Large intestine (tissue), 3 donors: ENCODE measurements at regions not wholly inside any gene's neighbourhood (a gene's known extent, or its start where the extent isn't known, plus 50 kb on each side); places are given as distances from the start of the nearest gene placed in this dataset.
A peak's percentile ranks its signal among the peaks of the same experiment; 100 is the strongest.

Experiments
- DNase-seq, 2 donors: peaks; one replicate each; pipeline versions ENCODE4 v3.0.0 to v3.0.0-alpha.2; 2013
- H3K27ac ChIP-seq: one replicate; pipeline ENCODE4 v1.5.1; 2013; ENCODE audit warnings: low read length
- H3K27me3 ChIP-seq: 2 replicates; pipeline ENCODE4 v1.6.1; 2013; ENCODE audit warnings: low read length; ENCODE audit not compliant: control insufficient read depth, insufficient read depth
- H3K36me3 ChIP-seq: 2 replicates; pipeline ENCODE4 v1.6.1; 2013; ENCODE audit warnings: low read length; ENCODE audit not compliant: control insufficient read depth, insufficient read depth
- H3K4me1 ChIP-seq: one replicate; pipeline ENCODE4 v1.6.1; 2013; ENCODE audit warnings: low read length; ENCODE audit not compliant: control insufficient read depth, insufficient read depth
- H3K4me3 ChIP-seq: one replicate; pipeline ENCODE4 v1.5.1; 2013; ENCODE audit warnings: low read length
- H3K9me3 ChIP-seq: one replicate; pipeline ENCODE4 v1.6.1; 2013; ENCODE audit warnings: mild to moderate bottlenecking, low read depth, low read length, moderate library complexity; ENCODE audit not compliant: control insufficient read depth
- WGBS: methylation state at CpG from one replicate; pipeline ENCODE4 v1.1.5; 2013; ENCODE audit warnings: low lambda C conversion rate; ENCODE audit not compliant: insufficient coverage; 5-methylcytosine and 5-hydroxymethylcytosine counted together

- Histone ChIP-seq H3K36me3 (no peaks in the 10 kb centered on the region), H3K27ac (no peak overlapping the region), H3K4me1 (no peaks in the 10 kb centered on the region), H3K4me3 (no peak overlapping the region), H3K27me3 (no peaks in the 10 kb centered on the region), H3K9me3 (no peaks in the 10 kb centered on the region)
- no CpG with 5 or more reads among the region's 3 CpGs for WGBS
- no peak for DNase-seq
Observed at GRCh38 chr17:33492731-33493265, 199.7 kb upstream of the ASIC2 start.

DNA sequence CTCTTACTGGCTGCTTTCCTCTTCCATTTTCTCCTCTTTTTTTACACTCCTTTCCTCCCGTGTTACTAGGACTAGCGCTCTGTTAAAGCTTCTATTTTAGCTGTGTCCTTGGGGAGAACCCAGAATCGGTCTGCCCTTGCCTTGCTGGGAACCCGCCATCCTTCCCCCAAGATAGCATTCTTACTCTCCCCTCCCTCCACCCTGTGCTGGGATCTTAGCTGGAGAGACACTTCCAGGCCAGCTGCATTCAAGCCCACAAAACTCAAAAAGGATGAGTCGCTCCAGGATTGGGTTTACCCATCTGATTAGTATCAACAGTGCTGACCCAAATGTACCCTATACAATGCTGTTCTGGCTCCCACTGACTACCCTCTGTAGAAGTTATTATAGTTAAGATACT is 200.5 kb upstream of the ASIC2 start:
- Histone ChIP-seq H3K4me1 (no peaks in the 10 kb centered on the region), H3K4me3 (no peak overlapping the region), H3K27me3 (no peaks in the 10 kb centered on the region), H3K9me3 (no peaks in the 10 kb centered on the region), H3K27ac (no peak overlapping the region), H3K36me3 (no peaks in the 10 kb centered on the region)
- WGBS = 80% methylated on average over 2 of the region's 5 CpGs
- DNase-seq = no peak

GRCh38 chr17:33494151-33494550 is 201.1 kb upstream of the ASIC2 start:
- H3K9me3 ChIP-seq = no peaks in the 10 kb centered on the region
- H3K4me1 ChIP-seq = no peaks in the 10 kb centered on the region
- no peak overlapping the region for H3K27ac ChIP-seq
- no peak overlapping the region for H3K4me3 ChIP-seq
- no peaks in the 10 kb centered on the region for H3K27me3 ChIP-seq
- no CpG with 5 or more reads among the region's 4 CpGs for WGBS
- H3K36me3 ChIP-seq = no peaks in the 10 kb centered on the region
- no peak for DNase-seq

- no CpG with 5 or more reads among the region's 3 CpGs for WGBS
Observed at GRCh38 chr17:33497623-33498022, 204.5 kb upstream of the ASIC2 start.

DNA sequence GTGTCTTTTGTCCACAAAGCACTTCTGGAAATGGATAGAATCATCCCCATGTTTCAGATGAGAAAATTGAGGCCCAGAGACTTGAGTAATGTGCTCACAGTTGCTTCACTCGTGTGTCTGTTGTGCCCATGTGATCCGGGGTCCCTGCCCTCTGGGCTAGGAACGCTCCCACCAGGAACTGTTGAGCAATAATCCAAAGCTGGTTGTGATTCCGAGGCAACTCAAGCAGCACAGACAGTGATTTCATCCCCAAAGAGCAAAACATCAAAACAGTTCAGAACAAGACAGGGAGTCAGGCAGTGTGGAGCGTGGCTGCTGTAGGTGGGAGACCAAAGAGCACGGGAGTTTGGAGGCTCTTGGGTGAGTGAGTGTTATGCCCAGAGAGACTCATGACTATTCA is 205.0 kb upstream of the ASIC2 start:
- H3K36me3 ChIP-seq = no peaks in the 10 kb centered on the region
- no peak overlapping the region for H3K27ac ChIP-seq
- no peaks in the 10 kb centered on the region for H3K9me3 ChIP-seq
- no peaks in the 10 kb centered on the region for H3K27me3 ChIP-seq
- H3K4me3 ChIP-seq = no peak overlapping the region
- no peaks in the 10 kb centered on the region for H3K4me1 ChIP-seq
- no peak for DNase-seq
- WGBS = 0% methylated on average over 1 of the region's 6 CpGs

More at GRCh38 chr17:33497623-33498022, 204.5 kb upstream of the ASIC2 start:
- Histone ChIP-seq H3K27ac (no peak overlapping the region), H3K27me3 (no peaks in the 10 kb centered on the region), H3K4me3 (no peak overlapping the region), H3K36me3 (no peaks in the 10 kb centered on the region), H3K4me1 (no peaks in the 10 kb centered on the region), H3K9me3 (no peaks in the 10 kb centered on the region)
- DNase-seq = no peak

DNA sequence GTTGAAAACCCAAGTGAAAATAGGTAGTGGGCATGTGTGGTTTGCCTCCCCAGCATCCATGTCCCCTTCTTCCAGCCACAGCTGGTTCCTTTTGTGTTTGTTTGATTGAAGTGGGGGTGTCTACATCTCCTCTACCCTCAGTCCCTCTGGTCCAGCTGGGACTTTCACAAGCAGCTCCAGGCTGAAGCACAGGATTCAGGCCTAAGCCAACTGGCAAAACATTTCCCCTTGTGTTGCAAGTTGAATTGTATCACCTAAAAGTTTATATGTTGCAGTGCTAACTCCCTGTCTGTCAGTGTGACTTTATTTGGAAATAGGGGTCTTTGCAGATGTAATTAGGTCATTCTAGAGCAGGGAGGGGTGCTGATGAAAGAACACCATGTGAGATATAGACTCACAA is 205.9 kb upstream of the ASIC2 start:
- H3K36me3 ChIP-seq = no peaks in the 10 kb centered on the region
- no peaks in the 10 kb centered on the region for H3K27me3 ChIP-seq
- no peaks in the 10 kb centered on the region for H3K4me1 ChIP-seq
- no peak overlapping the region for H3K4me3 ChIP-seq
- no peak overlapping the region for H3K27ac ChIP-seq
- no peaks in the 10 kb centered on the region for H3K9me3 ChIP-seq
- no peak for DNase-seq

GRCh38 chr17:33500151-33500550 is 207.1 kb upstream of the ASIC2 start:
- no peak overlapping the region for H3K4me3 ChIP-seq
- H3K9me3 ChIP-seq = no peaks in the 10 kb centered on the region
- H3K27me3 ChIP-seq = no peaks in the 10 kb centered on the region
- H3K36me3 ChIP-seq = no peaks in the 10 kb centered on the region
- H3K4me1 ChIP-seq = no peaks in the 10 kb centered on the region
- H3K27ac ChIP-seq = no peak overlapping the region
- DNase-seq = peak in 1 of 2 donors; percentile 11
- WGBS = no CpG with 5 or more reads among the region's 3 CpGs

- no peaks in the 10 kb centered on the region for H3K27me3 ChIP-seq
- H3K9me3 ChIP-seq = no peaks in the 10 kb centered on the region
- H3K4me1 ChIP-seq = no peaks in the 10 kb centered on the region
- no peaks in the 10 kb centered on the region for H3K36me3 ChIP-seq
- H3K4me3 ChIP-seq = no peak overlapping the region
- no CpG with 5 or more reads among the region's 6 CpGs for WGBS
- H3K27ac ChIP-seq = no peak overlapping the region
- no peak for DNase-seq
Observed at GRCh38 chr17:33501185-33501584, 208.1 kb upstream of the ASIC2 start.

- no peak for DNase-seq
- H3K27me3 ChIP-seq = no peaks in the 10 kb centered on the region
- WGBS = 80% methylated on average over 1 of the region's 2 CpGs
- no peak overlapping the region for H3K4me3 ChIP-seq
- no peaks in the 10 kb centered on the region for H3K9me3 ChIP-seq
- no peak overlapping the region for H3K27ac ChIP-seq
- H3K36me3 ChIP-seq = no peaks in the 10 kb centered on the region
- no peaks in the 10 kb centered on the region for H3K4me1 ChIP-seq
Observed at GRCh38 chr17:33504571-33504970, 211.5 kb upstream of the ASIC2 start.

DNA sequence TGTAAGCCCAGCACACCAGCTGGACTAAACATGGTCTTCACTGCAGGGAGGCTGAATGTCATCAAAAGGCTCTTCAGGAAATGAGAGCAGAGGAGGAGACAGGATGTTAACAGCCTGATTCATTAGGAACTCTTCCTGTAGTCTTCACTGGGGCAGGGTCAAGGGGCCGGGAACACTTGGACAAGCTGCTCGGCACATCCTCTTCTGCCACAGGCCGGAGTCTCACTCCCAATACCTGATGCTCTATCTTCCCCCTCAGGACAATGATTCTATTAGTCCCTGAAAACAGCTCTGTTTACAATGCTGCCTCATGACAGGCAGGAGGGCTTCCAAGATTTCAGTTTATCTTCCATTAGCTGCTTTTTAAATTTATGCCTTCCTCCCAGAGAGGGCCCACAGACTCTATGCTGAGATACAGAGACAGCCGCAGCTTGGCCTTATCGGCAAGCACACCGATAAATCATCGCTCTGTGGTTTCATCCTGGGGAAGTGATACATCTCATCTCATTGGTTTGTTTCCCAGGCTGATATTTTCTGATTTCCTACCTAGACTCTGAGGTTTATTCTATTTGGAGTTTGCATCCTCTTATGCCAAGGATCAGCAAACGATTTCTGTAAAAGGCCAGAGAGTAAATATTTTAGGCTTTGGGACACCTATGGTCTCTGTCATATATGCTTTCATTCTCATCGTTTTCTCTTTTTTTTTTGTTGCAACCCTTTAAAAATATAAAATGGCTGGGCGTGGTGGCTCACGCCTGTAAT is 214.0 kb upstream of the ASIC2 start:
- Histone ChIP-seq H3K4me3 (no peak overlapping the region), H3K27ac (no peak overlapping the region), H3K9me3 (no peaks in the 10 kb centered on the region), H3K4me1 (no peaks in the 10 kb centered on the region), H3K27me3 (no peaks in the 10 kb centered on the region), H3K36me3 (no peaks in the 10 kb centered on the region)
- WGBS = 92% methylated on average over 2 of the region's 11 CpGs
- DNase-seq = no peak

- Histone ChIP-seq H3K27ac (no peak overlapping the region), H3K4me1 (no peaks in the 10 kb centered on the region), H3K27me3 (no peaks in the 10 kb centered on the region), H3K9me3 (no peaks in the 10 kb centered on the region), H3K36me3 (no peaks in the 10 kb centered on the region), H3K4me3 (no peak overlapping the region)
- no peak for DNase-seq
- no CpG with 5 or more reads among the region's 3 CpGs for WGBS
Observed at GRCh38 chr17:33508215-33508614, 215.1 kb upstream of the ASIC2 start.
